Prostate gland (tissue), 2 donors: ENCODE measurements at regions not wholly inside any gene's neighbourhood (a gene's known extent, or its start where the extent isn't known, plus 50 kb on each side); places are given as distances from the start of the nearest gene placed in this dataset.
A peak's percentile ranks its signal among the peaks of the same experiment; 100 is the strongest.
"Not testable (repeated sequence)": the region's sequence is repeated elsewhere in the genome, so short reads cannot be mapped to it uniquely, and the experiment has no call there.

Experiments
- DNase-seq: peaks from one replicate; pipeline ENCODE4 v3.0.0-alpha.2; 2019; ENCODE audit warnings: low spot score
- H3K27ac ChIP-seq, 2 donors: fragments of 200-600 bp; sonication (generic); 2 replicates each; pipeline ENCODE4 v1.5.1; 2017 to 2019
- H3K27me3 ChIP-seq: fragments of 200-600 bp; sonication (generic); replicated peaks from 2 replicates; pipeline ENCODE4 v1.5.1; 2019; ENCODE audit not compliant: insufficient read depth
- H3K36me3 ChIP-seq, 2 donors: fragments of 200-600 bp; sonication (generic); 1 replicate in 1 of 2; 2 replicates in 1 of 2; pipeline versions ENCODE4 v1.5.1 to v1.8.1; 2017 to 2019
- H3K4me1 ChIP-seq: fragments of 200-600 bp; sonication (generic); replicated peaks from 2 replicates; pipeline ENCODE4 v1.5.1; 2019
- H3K4me3 ChIP-seq, 2 donors: fragments of 200-600 bp; sonication (generic); 2 replicates each; pipeline ENCODE4 v1.5.1; 2017 to 2019
- H3K9me3 ChIP-seq: fragments of 200-600 bp; sonication (generic); 2 replicates; pipeline ENCODE4 v1.5.1; 2017
- CTCF ChIP-seq, 4 experiments: fragments of 200-600 bp in 2 of 4; fragments of 450-650 bp in 2 of 4; sonication (generic) in 2 of 4; IDR thresholded peaks; 1 replicate in 3 of 4; 2 replicates in 1 of 4; pipeline ENCODE4 v1.5.1; 2016 to 2019; ENCODE audit warnings: antibody characterized with exemption in 4 of 4, mild to moderate bottlenecking in 2 of 4, moderate library complexity in 2 of 4
- POLR2A ChIP-seq: fragments of 450-650 bp; IDR thresholded peaks from one replicate; pipeline ENCODE4 v1.6.1; 2016; ENCODE audit warnings: antibody characterized with exemption, mild to moderate bottlenecking
- POLR2AphosphoS5 ChIP-seq: sonication (generic); formaldehyde crosslinking; IDR thresholded peaks from one replicate; pipeline ENCODE4 v1.6.1; 2017; ENCODE audit warnings: antibody characterized with exemption
- WGBS: methylation state at CpG from one replicate; pipeline ENCODE4 v1.1.5; 2018; 5-methylcytosine and 5-hydroxymethylcytosine counted together
- intact Hi-C: fragments of 100-400 bp; cut with DNase I; formaldehyde crosslinking; loops from one replicate; pipeline ENCODE4 v1.14.2; 2022

- no peak for DNase-seq
- 83% methylated on average over 1 of the region's 1 CpG for WGBS
- H3K36me3 ChIP-seq, result no peaks in the 10 kb centered on the region
- TF ChIP-seq POLR2A (no peak), POLR2AphosphoS5 (no peak), CTCF (IDR thresholded peaks at IDR 0.05) (no peak)
- H3K27me3 ChIP-seq, result no peaks in the 10 kb centered on the region
- H3K4me1 ChIP-seq, result no peaks in the 10 kb centered on the region
- H3K4me3 ChIP-seq, result no peak overlapping the region
- H3K9me3 ChIP-seq, result no peaks in the 10 kb centered on the region
- no peak overlapping the region for H3K27ac ChIP-seq
- intact Hi-C loops, result no loop called here
Observed at GRCh38 chr6:85343428-85343827, 106.5 kb upstream of the NT5E start.

- Histone ChIP-seq H3K27me3 (no peaks in the 10 kb centered on the region), H3K4me1 (no peaks in the 10 kb centered on the region), H3K4me3 (no peak overlapping the region), H3K27ac (no peak overlapping the region), H3K36me3 (no peaks in the 10 kb centered on the region), H3K9me3 (no peaks in the 10 kb centered on the region)
- WGBS, result 33% methylated on average over 4 of the region's 4 CpGs
- DNase-seq, result no peak
- intact Hi-C loops, result no loop called here
- no peak for TF ChIP-seq CTCF (IDR thresholded peaks at IDR 0.05)
- TF ChIP-seq POLR2AphosphoS5, result no peak
- TF ChIP-seq POLR2A, result no peak
Observed at GRCh38 chr6:85329196-85329595, 120.7 kb upstream of the NT5E start.

GRCh38 chr6:85325811-85326210, 124.1 kb upstream of the NT5E start:
- H3K27ac ChIP-seq, intact Hi-C loops, H3K27me3 ChIP-seq, H3K36me3 ChIP-seq, H3K4me3 ChIP-seq, H3K4me1 ChIP-seq, H3K9me3 ChIP-seq, DNase-seq: not testable (repeated sequence)
- WGBS, result 95% methylated on average over 31 of the region's 31 CpGs

GRCh38 chr6:85323435-85324040, 126.3 kb upstream of the NT5E start:
- DNase-seq, result peak; percentile 51
- no peaks in the 10 kb centered on the region for H3K36me3 ChIP-seq
- no peaks in the 10 kb centered on the region for H3K9me3 ChIP-seq
- intact Hi-C loops, result no loop called here
- no peak overlapping the region for H3K4me3 ChIP-seq
- H3K27ac ChIP-seq, result no peak overlapping the region
- H3K4me1 ChIP-seq, result no peaks in the 10 kb centered on the region
- no peak for TF ChIP-seq POLR2A
- TF ChIP-seq POLR2AphosphoS5, result no peak
- TF ChIP-seq CTCF (IDR thresholded peaks at IDR 0.05), result peak; percentile 36 to 59 (median 57)
- H3K27me3 ChIP-seq, result no peaks in the 10 kb centered on the region
- WGBS, result 33% methylated on average over 9 of the region's 9 CpGs

- Histone ChIP-seq H3K27me3 (no peaks in the 10 kb centered on the region), H3K27ac (no peak overlapping the region), H3K9me3 (no peaks in the 10 kb centered on the region), H3K4me3 (no peak overlapping the region), H3K4me1 (no peaks in the 10 kb centered on the region), H3K36me3 (no peaks in the 10 kb centered on the region)
- WGBS, result 28% methylated on average over 2 of the region's 2 CpGs
- TF ChIP-seq POLR2A (no peak), POLR2AphosphoS5 (no peak), CTCF (IDR thresholded peaks at IDR 0.05) (no peak)
- intact Hi-C loops, result no loop called here
- no peak for DNase-seq
Observed at GRCh38 chr6:85322446-85323105, 127.3 kb upstream of the NT5E start.
